Tibial nerve (tissue), 3 donors: ENCODE measurements at regions not wholly inside any gene's neighbourhood (a gene's known extent, or its start where the extent isn't known, plus 50 kb on each side); places are given as distances from the start of the nearest gene placed in this dataset.

Experiments
- POLR2A ChIP-seq, 2 donors: fragments of 450-650 bp; IDR thresholded peaks; one replicate each; pipeline ENCODE4 v1.6.1; 2017; ENCODE audit warnings: antibody characterized with exemption in 2 of 2, mild to moderate bottlenecking in 2 of 2, moderate library complexity in 2 of 2
- TF ChIP-seq, protein P1 (sequence below), 5 experiments: fragments of 200-600 bp in 3 of 5; fragments of 450-650 bp in 2 of 5; sonication (generic) in 3 of 5; IDR thresholded peaks; one replicate each; pipeline ENCODE4 v1.5.1; 2016 to 2019; ENCODE audit warnings: antibody characterized with exemption in 5 of 5, mild to moderate bottlenecking in 3 of 5, moderate library complexity in 2 of 5

DNA sequence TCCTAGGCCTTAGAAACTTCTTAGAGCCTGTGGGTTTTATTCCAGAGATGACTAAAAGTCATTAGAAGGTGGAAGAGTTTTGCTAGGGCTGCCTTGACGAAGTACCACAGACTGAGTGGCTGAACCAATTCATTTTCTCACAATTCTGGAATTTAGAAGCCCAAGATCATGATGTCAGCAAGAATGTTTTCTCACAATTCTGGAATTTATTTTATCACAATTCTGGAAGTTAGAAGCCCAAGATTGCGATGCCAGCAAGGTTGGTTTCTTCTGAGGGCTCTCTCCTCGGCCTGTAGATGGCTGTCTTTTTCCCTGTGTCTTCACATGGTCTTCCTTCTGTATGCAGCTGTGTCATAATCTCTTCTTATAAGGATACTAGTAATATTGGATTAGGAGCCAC, 672.9 kb upstream of the MARCKS start:
- TF ChIP-seq, protein P1, sequence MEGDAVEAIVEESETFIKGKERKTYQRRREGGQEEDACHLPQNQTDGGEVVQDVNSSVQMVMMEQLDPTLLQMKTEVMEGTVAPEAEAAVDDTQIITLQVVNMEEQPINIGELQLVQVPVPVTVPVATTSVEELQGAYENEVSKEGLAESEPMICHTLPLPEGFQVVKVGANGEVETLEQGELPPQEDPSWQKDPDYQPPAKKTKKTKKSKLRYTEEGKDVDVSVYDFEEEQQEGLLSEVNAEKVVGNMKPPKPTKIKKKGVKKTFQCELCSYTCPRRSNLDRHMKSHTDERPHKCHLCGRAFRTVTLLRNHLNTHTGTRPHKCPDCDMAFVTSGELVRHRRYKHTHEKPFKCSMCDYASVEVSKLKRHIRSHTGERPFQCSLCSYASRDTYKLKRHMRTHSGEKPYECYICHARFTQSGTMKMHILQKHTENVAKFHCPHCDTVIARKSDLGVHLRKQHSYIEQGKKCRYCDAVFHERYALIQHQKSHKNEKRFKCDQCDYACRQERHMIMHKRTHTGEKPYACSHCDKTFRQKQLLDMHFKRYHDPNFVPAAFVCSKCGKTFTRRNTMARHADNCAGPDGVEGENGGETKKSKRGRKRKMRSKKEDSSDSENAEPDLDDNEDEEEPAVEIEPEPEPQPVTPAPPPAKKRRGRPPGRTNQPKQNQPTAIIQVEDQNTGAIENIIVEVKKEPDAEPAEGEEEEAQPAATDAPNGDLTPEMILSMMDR (IDR thresholded peaks at IDR 0.05) = no peak
- no peak for TF ChIP-seq POLR2A (IDR thresholded peaks at IDR 0.05)
